Osteocyte (in vitro differentiated cells): ENCODE measurements at regions not wholly inside any gene's neighbourhood (a gene's known extent, or its start where the extent isn't known, plus 50 kb on each side); places are given as distances from the start of the nearest gene placed in this dataset.

Experiments
- DNase-seq: peaks from one replicate; pipeline ENCODE4 v3.0.0; 2021; ENCODE audit warnings: mixed read lengths; ENCODE audit not compliant: unreplicated experiment; ENCODE audit errors: extremely low spot score
- H3K27ac Mint-ChIP-seq: one replicate; pipeline ENCODE4 v1.8.0; 2021; ENCODE audit warnings: mild to moderate bottlenecking, mixed read lengths; ENCODE audit not compliant: unreplicated experiment
- H3K27me3 Mint-ChIP-seq: one replicate; pipeline ENCODE4 v1.8.0; 2021; ENCODE audit warnings: mixed read lengths; ENCODE audit not compliant: unreplicated experiment
- H3K36me3 Mint-ChIP-seq: one replicate; pipeline ENCODE4 v1.8.0; 2021; ENCODE audit warnings: mixed read lengths; ENCODE audit not compliant: unreplicated experiment
- H3K4me1 Mint-ChIP-seq: one replicate; pipeline ENCODE4 v1.8.0; 2021; ENCODE audit warnings: mixed read lengths; ENCODE audit not compliant: unreplicated experiment
- H3K4me3 Mint-ChIP-seq: one replicate; pipeline ENCODE4 v1.8.0; 2021; ENCODE audit warnings: mild to moderate bottlenecking, moderate library complexity, mixed read lengths; ENCODE audit not compliant: unreplicated experiment
- H3K9me3 Mint-ChIP-seq: one replicate; pipeline ENCODE4 v1.8.0; 2021; ENCODE audit warnings: mixed read lengths; ENCODE audit not compliant: unreplicated experiment
- CTCF ChIP-seq: fragments of 200-600 bp; sonication (generic); IDR thresholded peaks from 2 replicates; pipeline ENCODE4 v1.5.0; 2021; ENCODE audit warnings: antibody characterized with exemption, mild to moderate bottlenecking, moderate library complexity

DNA sequence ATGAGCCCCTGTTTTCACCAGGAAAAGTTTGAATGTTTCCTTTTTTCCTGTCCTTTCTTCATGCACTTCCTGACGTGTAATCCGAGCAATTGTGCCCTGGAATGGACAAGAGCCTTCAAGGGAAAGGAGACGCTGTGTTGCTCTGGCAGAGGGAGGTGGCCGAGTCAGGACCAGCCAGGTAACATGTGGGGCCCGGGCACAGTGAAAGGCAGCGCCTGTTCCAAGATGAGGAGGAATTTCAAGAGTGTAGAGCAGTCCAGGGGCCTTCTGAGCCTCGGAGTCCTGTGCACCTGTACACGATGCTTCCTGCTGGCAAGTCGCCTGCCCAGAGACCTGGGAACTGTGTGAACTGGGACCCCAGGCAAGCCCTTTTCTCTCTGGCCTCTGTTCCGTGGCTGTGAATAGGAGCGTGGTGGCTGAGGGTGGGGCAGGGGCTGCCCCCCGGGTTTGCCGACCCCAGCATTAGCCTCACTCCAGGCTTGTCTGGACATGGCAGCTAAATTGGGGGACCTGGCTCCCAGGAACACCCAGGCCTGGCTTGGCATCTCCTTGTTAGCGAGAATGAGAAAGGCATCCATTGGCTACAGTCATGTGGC, 92.0 kb downstream of the MYEOV start:
- Mint-ChIP-seq H3K4me3 (no peak overlapping the region), H3K9me3 (peaks cover 14% of the 10 kb centered on the region), H3K27me3 (peaks cover under 1% of the 10 kb centered on the region), H3K4me1 (peaks cover 11% of the 10 kb centered on the region), H3K27ac (no peak overlapping the region), H3K36me3 (peaks cover 4% of the 10 kb centered on the region)
- DNase-seq: peak; percentile 81
- TF ChIP-seq CTCF: no peak

GRCh38 chr11:69386594-69387408, 92.8 kb downstream of the MYEOV start:
- no peak for TF ChIP-seq CTCF
- Mint-ChIP-seq H3K27ac (no peak overlapping the region), H3K4me3 (no peak overlapping the region), H3K9me3 (peaks cover 14% of the 10 kb centered on the region), H3K36me3 (peaks cover 4% of the 10 kb centered on the region), H3K27me3 (peaks cover 3% of the 10 kb centered on the region), H3K4me1 (peaks cover 6% of the 10 kb centered on the region)
- peak; percentile 62 for DNase-seq

- Mint-ChIP-seq H3K27me3 (peaks cover 3% of the 10 kb centered on the region), H3K4me3 (no peak overlapping the region), H3K4me1 (no peaks in the 10 kb centered on the region), H3K27ac (no peak overlapping the region), H3K36me3 (peaks cover 4% of the 10 kb centered on the region), H3K9me3 (peaks cover 14% of the 10 kb centered on the region)
- no peak for DNase-seq
- no peak for TF ChIP-seq CTCF
Observed at GRCh38 chr11:69387409-69387885, 93.5 kb downstream of the MYEOV start.

- H3K9me3 Mint-ChIP-seq: peaks cover 14% of the 10 kb centered on the region
- DNase-seq: no peak
- no peak overlapping the region for H3K27ac Mint-ChIP-seq
Observed at GRCh38 chr11:69388210-69388609, 93.3 kb upstream of the LINC01488 start.

More at GRCh38 chr11:69388210-69388609, 93.3 kb upstream of the LINC01488 start:
- Mint-ChIP-seq H3K36me3 (peaks cover 4% of the 10 kb centered on the region), H3K4me1 (no peaks in the 10 kb centered on the region), H3K4me3 (no peak overlapping the region), H3K27me3 (peaks cover 3% of the 10 kb centered on the region)
- no peak for TF ChIP-seq CTCF
